Stimulated activated naive CD8-positive, alpha-beta T cell treated with anti-CD3 and anti-CD28 coated beads, Interleukin-15, Interleukin-2, amounts not matched to agents 100 ng/mL and 50 ng/mL, for 24 hours (primary cell): ENCODE measurements at regions not wholly inside any gene's neighbourhood (a gene's known extent, or its start where the extent isn't known, plus 50 kb on each side); places are given as distances from the start of the nearest gene placed in this dataset.

Source experiments
- H3K27ac Mint-ChIP-seq: one replicate; pipeline ENCODE4 v1.8.0; 2021; ENCODE audit warnings: mild to moderate bottlenecking, mixed read lengths
- H3K27me3 Mint-ChIP-seq: one replicate; pipeline ENCODE4 v1.8.0; 2021; ENCODE audit warnings: mixed read lengths
- H3K36me3 Mint-ChIP-seq: one replicate; pipeline ENCODE4 v1.8.0; 2021; ENCODE audit warnings: low read depth, mixed read lengths
- H3K4me1 Mint-ChIP-seq: one replicate; pipeline ENCODE4 v1.8.0; 2021; ENCODE audit warnings: low read depth, mixed read lengths
- H3K4me3 Mint-ChIP-seq: one replicate; pipeline ENCODE4 v1.8.0; 2021; ENCODE audit warnings: mild to moderate bottlenecking, mixed read lengths
- H3K9me3 Mint-ChIP-seq: one replicate; pipeline ENCODE4 v1.8.0; 2021; ENCODE audit warnings: mixed read lengths

DNA sequence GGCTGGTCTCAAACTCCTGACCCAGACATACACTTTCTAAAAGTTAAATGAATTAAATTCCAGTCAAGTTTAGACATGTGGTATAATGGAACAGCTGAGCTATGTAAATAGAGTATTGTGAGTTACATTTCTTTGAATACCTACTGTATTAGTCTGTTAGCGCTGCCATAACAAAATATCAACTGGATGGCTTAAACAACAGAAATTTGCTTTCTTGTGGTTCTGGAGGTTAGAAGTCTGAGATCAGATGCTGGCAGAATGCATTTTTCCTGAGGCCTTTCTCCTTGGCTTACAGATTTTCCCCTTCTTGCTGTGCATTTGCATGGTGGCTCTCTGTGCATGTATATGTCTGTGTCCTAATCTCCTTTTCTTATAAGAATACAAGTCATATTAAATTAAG, 101.5 kb upstream of the TGFBR2 start:
- no peak overlapping the region for H3K27ac Mint-ChIP-seq
- no peaks in the 10 kb centered on the region for H3K36me3 Mint-ChIP-seq
- no peaks in the 10 kb centered on the region for H3K27me3 Mint-ChIP-seq
- H3K4me3 Mint-ChIP-seq, result no peak overlapping the region
- H3K4me1 Mint-ChIP-seq, result peaks cover 45% of the 10 kb centered on the region
- peaks cover 8% of the 10 kb centered on the region for H3K9me3 Mint-ChIP-seq

- H3K4me3 Mint-ChIP-seq, result no peak overlapping the region
- H3K4me1 Mint-ChIP-seq, result peaks cover 39% of the 10 kb centered on the region
- H3K27me3 Mint-ChIP-seq, result no peaks in the 10 kb centered on the region
- H3K27ac Mint-ChIP-seq, result no peak overlapping the region
- peaks cover 8% of the 10 kb centered on the region for H3K9me3 Mint-ChIP-seq
- H3K36me3 Mint-ChIP-seq, result no peaks in the 10 kb centered on the region
These were observed 100.4 kb upstream of the TGFBR2 start for GRCh38 chr3:30505866-30506520.

DNA sequence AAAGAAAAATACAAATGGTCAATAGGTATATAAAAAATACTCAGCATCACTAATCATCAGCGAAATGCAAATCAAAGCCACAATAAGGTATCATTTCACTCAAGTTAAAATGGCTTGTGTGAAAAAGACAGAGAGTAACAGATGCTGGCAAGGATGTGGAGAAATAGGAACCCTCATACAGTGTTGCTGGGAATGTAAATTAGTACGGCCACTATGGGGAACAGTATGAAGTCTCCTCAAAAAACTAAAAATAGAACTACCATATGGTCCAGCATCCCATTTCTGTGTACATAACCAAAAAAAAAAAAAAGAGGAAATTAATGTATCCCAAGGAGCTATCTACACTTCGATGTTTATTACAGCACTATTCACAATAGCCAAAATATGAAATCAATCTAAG, 98.1 kb upstream of the TGFBR2 start:
- Mint-ChIP-seq H3K27ac (no peak overlapping the region), H3K4me1 (peaks cover 27% of the 10 kb centered on the region), H3K36me3 (no peaks in the 10 kb centered on the region), H3K9me3 (peaks cover 8% of the 10 kb centered on the region), H3K4me3 (no peak overlapping the region), H3K27me3 (no peaks in the 10 kb centered on the region)

DNA sequence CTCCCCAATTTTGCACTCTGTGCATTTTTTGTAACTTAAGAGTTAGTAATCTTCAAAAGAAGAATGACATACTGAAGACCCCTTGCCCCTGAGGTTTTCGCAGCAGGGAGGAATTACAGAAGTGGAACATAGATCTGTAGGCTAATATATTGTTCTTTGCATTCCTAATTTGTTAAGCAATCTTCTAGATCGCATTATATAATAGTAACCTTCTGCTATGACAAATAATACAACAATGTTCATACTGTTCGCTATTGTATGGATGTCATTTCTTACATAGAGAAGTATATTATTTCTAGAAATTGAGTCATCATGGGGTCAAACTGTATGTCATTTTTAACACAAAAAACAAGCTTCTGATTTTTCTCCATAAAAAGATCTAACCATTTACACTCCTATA, 95.8 kb upstream of the TGFBR2 start:
- H3K4me1 Mint-ChIP-seq, result peaks cover 16% of the 10 kb centered on the region
- no peaks in the 10 kb centered on the region for H3K36me3 Mint-ChIP-seq
- H3K9me3 Mint-ChIP-seq, result peaks cover 4% of the 10 kb centered on the region
- H3K4me3 Mint-ChIP-seq, result no peak overlapping the region
- H3K27me3 Mint-ChIP-seq, result no peaks in the 10 kb centered on the region
- no peak overlapping the region for H3K27ac Mint-ChIP-seq

GRCh38 chr3:30511524-30512251, 94.7 kb upstream of the TGFBR2 start:
- H3K27me3 Mint-ChIP-seq, result no peaks in the 10 kb centered on the region
- H3K4me3 Mint-ChIP-seq, result peak overlapping the region; percentile 42
- peaks cover 16% of the 10 kb centered on the region for H3K4me1 Mint-ChIP-seq

DNA sequence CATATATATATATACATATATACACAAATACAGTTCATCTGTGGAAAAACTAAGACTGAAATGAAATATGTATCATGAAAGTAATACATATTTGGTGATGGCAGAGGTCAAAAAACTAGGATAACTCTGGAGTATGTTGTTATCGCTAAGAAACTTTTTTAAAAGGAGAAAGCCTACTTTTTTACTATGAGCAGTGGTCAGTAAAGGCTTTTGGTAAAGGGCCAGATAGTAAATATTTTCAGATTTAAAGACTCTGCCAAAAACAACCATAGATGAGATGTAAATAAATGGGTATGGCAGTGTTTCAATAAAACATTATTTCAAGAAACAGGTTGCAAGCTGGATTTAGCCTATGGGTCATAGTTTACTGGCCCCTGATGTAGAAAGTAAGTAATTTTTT, 93.8 kb upstream of the TGFBR2 start:
- Mint-ChIP-seq H3K36me3 (no peaks in the 10 kb centered on the region), H3K27me3 (no peaks in the 10 kb centered on the region), H3K9me3 (no peaks in the 10 kb centered on the region), H3K4me3 (no peak overlapping the region), H3K4me1 (peaks cover 16% of the 10 kb centered on the region), H3K27ac (no peak overlapping the region)

More at GRCh38 chr3:30511524-30512251, 94.7 kb upstream of the TGFBR2 start:
- Mint-ChIP-seq H3K36me3 (no peaks in the 10 kb centered on the region), H3K9me3 (no peaks in the 10 kb centered on the region), H3K27ac (peak overlapping the region; percentile 79)

DNA sequence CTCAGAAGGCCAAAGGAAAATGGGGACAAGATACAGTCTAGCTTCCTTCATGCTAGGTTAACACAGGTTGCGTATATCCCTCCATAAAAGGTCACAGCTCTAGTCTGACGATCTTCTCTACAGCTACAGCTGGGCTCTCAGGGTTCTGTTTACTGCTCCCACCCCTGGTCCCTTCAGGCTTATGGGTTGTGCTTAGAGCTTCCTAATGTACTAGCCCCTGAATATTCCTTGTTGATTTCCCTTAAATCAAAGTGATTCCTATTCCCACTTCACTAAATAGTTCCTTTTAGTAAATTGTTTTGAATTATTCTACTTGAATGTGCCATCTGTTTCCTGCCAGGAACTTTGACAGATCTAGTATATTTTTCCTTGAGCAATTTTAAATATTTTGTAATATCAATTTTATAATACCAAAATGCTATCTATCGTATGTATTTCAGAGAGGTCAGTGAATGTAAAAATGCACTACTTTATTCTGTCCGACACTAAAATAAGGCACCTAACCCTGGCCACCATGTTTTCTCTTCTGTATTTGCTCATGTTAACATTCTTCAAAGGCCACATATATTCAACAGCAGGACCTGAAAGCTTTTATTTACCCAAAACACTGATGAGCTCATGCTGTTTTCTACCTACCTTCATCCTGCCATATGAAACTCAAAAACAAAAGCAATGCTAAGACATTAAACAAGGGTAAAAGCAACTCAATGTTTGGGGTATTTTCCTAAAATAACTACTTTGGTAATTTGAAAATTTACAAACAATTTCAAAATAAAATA, 92.8 kb upstream of the TGFBR2 start:
- Mint-ChIP-seq H3K4me3 (no peak overlapping the region), H3K27ac (no peak overlapping the region), H3K36me3 (no peaks in the 10 kb centered on the region), H3K9me3 (no peaks in the 10 kb centered on the region), H3K27me3 (no peaks in the 10 kb centered on the region), H3K4me1 (peaks cover 24% of the 10 kb centered on the region)

GRCh38 chr3:30516238-30516637, 90.2 kb upstream of the TGFBR2 start:
- peaks cover 20% of the 10 kb centered on the region for H3K4me1 Mint-ChIP-seq
- H3K27ac Mint-ChIP-seq, result no peak overlapping the region
- H3K36me3 Mint-ChIP-seq, result no peaks in the 10 kb centered on the region
- no peak overlapping the region for H3K4me3 Mint-ChIP-seq
- H3K9me3 Mint-ChIP-seq, result no peaks in the 10 kb centered on the region
- H3K27me3 Mint-ChIP-seq, result no peaks in the 10 kb centered on the region

DNA sequence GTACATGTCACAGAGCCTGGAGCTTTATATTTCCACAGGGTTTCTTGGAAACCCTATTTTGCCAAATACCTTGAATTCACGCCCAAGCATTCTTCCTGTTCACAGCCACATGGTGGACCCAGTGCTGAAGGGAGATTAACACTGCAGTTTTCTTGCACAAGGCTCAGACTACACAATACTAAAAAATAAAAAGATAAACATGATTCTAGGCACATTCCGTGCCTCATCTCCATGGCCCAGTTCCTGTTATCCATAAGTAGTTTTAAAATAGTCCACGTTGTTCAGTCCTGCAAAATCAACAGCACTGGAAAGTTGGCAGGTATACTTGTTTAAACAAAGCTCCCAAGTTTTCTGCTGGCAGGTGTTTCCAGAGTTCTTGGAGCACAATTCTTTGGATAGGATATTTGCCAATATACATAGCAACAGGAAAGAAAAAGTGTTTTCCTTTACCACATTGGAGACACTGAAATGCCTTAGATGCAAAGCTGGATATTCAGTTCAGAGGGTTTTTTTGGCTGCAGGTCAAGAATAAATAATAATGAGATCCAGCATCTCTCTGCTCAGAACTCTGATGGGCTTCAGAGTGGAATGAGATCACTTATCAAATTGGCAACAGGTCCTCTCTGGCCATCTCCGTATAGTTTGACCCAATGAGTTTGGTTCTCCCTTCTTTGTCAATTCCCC, 88.1 kb upstream of the TGFBR2 start:
- Mint-ChIP-seq H3K4me1 (peaks cover 11% of the 10 kb centered on the region), H3K27ac (no peak overlapping the region), H3K9me3 (no peaks in the 10 kb centered on the region), H3K27me3 (no peaks in the 10 kb centered on the region), H3K36me3 (no peaks in the 10 kb centered on the region), H3K4me3 (no peak overlapping the region)

GRCh38 chr3:30518872-30519271, 87.5 kb upstream of the TGFBR2 start:
- H3K4me3 Mint-ChIP-seq, result no peak overlapping the region
- no peak overlapping the region for H3K27ac Mint-ChIP-seq
- no peaks in the 10 kb centered on the region for H3K9me3 Mint-ChIP-seq
- no peaks in the 10 kb centered on the region for H3K36me3 Mint-ChIP-seq
- H3K27me3 Mint-ChIP-seq, result no peaks in the 10 kb centered on the region
- peaks cover 11% of the 10 kb centered on the region for H3K4me1 Mint-ChIP-seq

DNA sequence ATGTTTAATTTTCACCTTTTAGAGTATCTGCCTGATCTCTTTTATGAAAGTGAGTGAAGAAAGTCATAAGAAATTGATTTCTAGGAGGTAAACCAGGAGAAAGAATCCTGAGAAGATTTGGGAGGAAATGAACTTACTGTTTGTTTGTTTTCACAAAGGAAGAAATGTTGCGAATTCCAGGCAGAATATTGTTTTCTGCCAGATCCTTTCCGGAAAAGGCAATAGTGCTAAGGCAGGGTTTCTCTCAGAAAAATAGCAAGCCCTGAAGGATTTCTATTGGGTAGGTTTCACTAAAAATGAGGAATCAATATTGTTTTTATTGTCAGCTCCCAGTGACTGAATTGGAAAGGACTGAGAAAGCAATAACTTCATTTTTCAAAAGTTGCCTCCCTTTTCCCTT, 85.7 kb upstream of the TGFBR2 start:
- Mint-ChIP-seq H3K27me3 (no peaks in the 10 kb centered on the region), H3K9me3 (no peaks in the 10 kb centered on the region), H3K4me3 (no peak overlapping the region), H3K27ac (no peak overlapping the region), H3K36me3 (no peaks in the 10 kb centered on the region), H3K4me1 (peaks cover 19% of the 10 kb centered on the region)

DNA sequence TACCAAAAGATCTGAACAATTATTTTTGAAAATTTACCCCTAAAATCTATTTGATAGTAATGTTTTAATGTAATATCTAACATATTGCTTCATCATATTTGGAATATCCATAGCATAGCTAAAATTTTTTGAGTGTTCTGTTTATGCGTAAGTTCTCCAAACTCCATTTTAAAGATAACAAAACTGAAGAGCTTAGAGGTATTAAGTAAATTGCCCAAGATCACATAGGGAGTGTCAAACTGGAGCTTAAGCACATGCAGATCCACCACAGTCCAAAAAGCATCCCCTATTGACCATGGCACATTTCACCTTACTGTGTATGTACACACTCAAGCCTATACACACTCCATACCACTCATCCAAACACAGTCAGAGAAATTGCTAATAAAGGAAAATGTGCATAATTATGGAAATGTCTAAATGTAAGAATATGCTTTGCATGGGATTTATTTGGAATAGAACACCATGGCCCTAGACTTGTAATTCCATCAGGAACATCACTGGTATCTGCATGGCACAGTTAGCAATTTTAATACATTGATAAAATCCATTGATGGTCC, 85.2 kb upstream of the TGFBR2 start:
- no peak overlapping the region for H3K4me3 Mint-ChIP-seq
- H3K27ac Mint-ChIP-seq, result no peak overlapping the region
- no peaks in the 10 kb centered on the region for H3K27me3 Mint-ChIP-seq
- no peaks in the 10 kb centered on the region for H3K9me3 Mint-ChIP-seq
- peaks cover 19% of the 10 kb centered on the region for H3K4me1 Mint-ChIP-seq
- no peaks in the 10 kb centered on the region for H3K36me3 Mint-ChIP-seq

DNA sequence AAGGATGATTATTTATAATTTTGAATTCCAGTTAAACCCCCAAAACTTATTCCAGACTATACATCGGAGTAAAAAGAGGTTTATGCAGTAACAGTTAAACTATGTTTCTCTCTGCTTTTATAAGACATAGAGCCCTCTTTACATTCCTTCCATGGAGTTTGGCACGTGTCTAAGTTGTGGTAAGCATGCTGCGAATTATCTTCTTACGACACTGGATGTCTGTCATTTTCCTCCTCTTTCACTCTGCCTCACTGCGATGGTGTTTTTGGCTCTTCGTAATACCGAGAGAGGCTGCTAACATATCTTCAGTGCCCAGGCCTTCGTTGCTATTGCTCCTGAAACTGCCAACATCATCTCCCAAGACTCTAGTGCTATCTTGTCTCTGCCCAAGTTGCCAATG, 83.9 kb upstream of the TGFBR2 start:
- H3K4me1 Mint-ChIP-seq, result peaks cover 19% of the 10 kb centered on the region
- H3K27me3 Mint-ChIP-seq, result no peaks in the 10 kb centered on the region
- no peaks in the 10 kb centered on the region for H3K36me3 Mint-ChIP-seq
- H3K27ac Mint-ChIP-seq, result no peak overlapping the region
- H3K9me3 Mint-ChIP-seq, result peaks cover 3% of the 10 kb centered on the region
- H3K4me3 Mint-ChIP-seq, result no peak overlapping the region

DNA sequence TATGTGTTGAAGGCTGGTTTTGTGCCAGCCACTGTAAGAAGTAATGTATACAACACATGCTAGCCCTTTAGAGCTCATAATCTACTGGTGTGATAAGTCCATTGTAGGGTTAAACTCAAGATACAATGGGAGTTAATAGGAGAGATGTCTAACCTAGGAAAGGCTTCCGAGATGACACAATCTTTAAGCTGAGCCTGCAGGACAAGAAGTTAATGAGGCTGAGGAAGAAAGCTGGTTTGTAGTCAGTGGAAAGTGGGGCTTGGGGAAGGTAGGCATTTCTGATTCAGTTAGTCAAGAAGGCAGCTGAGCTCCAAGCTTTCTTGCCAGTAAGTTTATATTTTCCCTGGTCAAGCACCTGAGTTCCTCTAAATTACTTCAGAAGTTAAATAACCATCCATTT, 83.0 kb upstream of the TGFBR2 start:
- Mint-ChIP-seq H3K4me1 (peaks cover 12% of the 10 kb centered on the region), H3K36me3 (no peaks in the 10 kb centered on the region), H3K27me3 (no peaks in the 10 kb centered on the region), H3K9me3 (peaks cover 3% of the 10 kb centered on the region), H3K27ac (no peak overlapping the region), H3K4me3 (no peak overlapping the region)
